Trophoblast cell (in vitro differentiated cells and primary cell): ENCODE measurements at regions not wholly inside any gene's neighbourhood (a gene's known extent, or its start where the extent isn't known, plus 50 kb on each side); places are given as distances from the start of the nearest gene placed in this dataset.
A peak's percentile ranks its signal among the peaks of the same experiment; 100 is the strongest.

Source experiments
- DNase-seq, 2 donors: peaks; one replicate each; pipeline ENCODE4 v3.0.0-alpha.2; 2016
- H2AFZ ChIP-seq: 2 replicates; pipeline ENCODE4 v1.6.1; 2013; ENCODE audit warnings: low read length, moderate library complexity, mild to moderate bottlenecking; ENCODE audit not compliant: insufficient read depth, poor library complexity
- H2AK5ac ChIP-seq: 2 replicates; pipeline ENCODE4 v1.6.1; 2013; ENCODE audit warnings: mild to moderate bottlenecking, low read length
- H2BK120ac ChIP-seq: 2 replicates; pipeline ENCODE4 v1.6.1; 2013; ENCODE audit warnings: low read length, mild to moderate bottlenecking, moderate library complexity; ENCODE audit not compliant: insufficient read depth, poor library complexity
- H2BK12ac ChIP-seq: 2 replicates; pipeline ENCODE4 v1.6.1; 2013; ENCODE audit warnings: mild to moderate bottlenecking, low read length, moderate library complexity
- H2BK5ac ChIP-seq: 2 replicates; pipeline ENCODE4 v1.6.1; 2013; ENCODE audit warnings: low read length, low read depth, moderate library complexity, mild to moderate bottlenecking; ENCODE audit not compliant: poor library complexity
- H3K14ac ChIP-seq: 2 replicates; pipeline ENCODE4 v1.6.1; 2013; ENCODE audit warnings: mild to moderate bottlenecking, low read length
- H3K18ac ChIP-seq: 2 replicates; pipeline ENCODE4 v1.6.1; 2013; ENCODE audit warnings: mild to moderate bottlenecking, low read length
- H3K23ac ChIP-seq: 2 replicates; pipeline ENCODE4 v1.6.1; 2013; ENCODE audit warnings: low read length
- H3K27ac ChIP-seq: 2 replicates; pipeline ENCODE4 v1.5.1; 2013; ENCODE audit warnings: low read depth, mild to moderate bottlenecking, inconsistent platforms, low read length, moderate library complexity
- H3K27me3 ChIP-seq: 2 replicates; pipeline ENCODE4 v1.6.1; 2013; ENCODE audit warnings: inconsistent platforms, mild to moderate bottlenecking, low read length, moderate library complexity; ENCODE audit not compliant: insufficient read depth
- H3K36me3 ChIP-seq, 2 experiments: 1 replicate in 1 of 2; 2 replicates in 1 of 2; pipeline ENCODE4 v1.6.1; 2013; ENCODE audit warnings: low read length in 2 of 2, mild to moderate bottlenecking in 2 of 2, moderate library complexity in 1 of 2; ENCODE audit not compliant: insufficient read depth in 2 of 2, control insufficient read depth in 1 of 2
- H3K4ac ChIP-seq: 2 replicates; pipeline ENCODE4 v1.6.1; 2013; ENCODE audit warnings: low read depth, mild to moderate bottlenecking, low read length, moderate library complexity
- H3K4me1 ChIP-seq, 2 experiments: 1 replicate in 1 of 2; 2 replicates in 1 of 2; pipeline ENCODE4 v1.6.1; 2013; ENCODE audit warnings: low read length in 2 of 2, mild to moderate bottlenecking in 2 of 2, moderate library complexity in 1 of 2; ENCODE audit not compliant: insufficient read depth in 2 of 2, control insufficient read depth in 1 of 2
- H3K4me2 ChIP-seq: 2 replicates; pipeline ENCODE4 v1.6.1; 2013; ENCODE audit warnings: inconsistent platforms, mild to moderate bottlenecking, low read length, moderate library complexity
- H3K4me3 ChIP-seq: 2 replicates; pipeline ENCODE4 v1.5.1; 2013; ENCODE audit warnings: mild to moderate bottlenecking, low read depth, low read length, inconsistent platforms
- H3K79me1 ChIP-seq: one replicate; pipeline ENCODE4 v1.6.1; 2013; ENCODE audit warnings: low read length
- H3K79me2 ChIP-seq: 2 replicates; pipeline ENCODE4 v1.6.1; 2013; ENCODE audit warnings: low read length, mild to moderate bottlenecking; ENCODE audit not compliant: control insufficient read depth, insufficient read depth, poor library complexity
- H3K9ac ChIP-seq: 2 replicates; pipeline ENCODE4 v1.6.1; 2013; ENCODE audit warnings: mild to moderate bottlenecking, low read length
- H3K9me3 ChIP-seq: 2 replicates; pipeline ENCODE4 v1.6.1; 2013; ENCODE audit warnings: low read depth, mild to moderate bottlenecking, control low read depth, inconsistent platforms, low read length; ENCODE audit not compliant: insufficient read depth
- H4K12ac ChIP-seq: 2 replicates; pipeline ENCODE4 v1.6.1; 2013; ENCODE audit warnings: low read depth, mild to moderate bottlenecking, low read length, moderate library complexity
- H4K8ac ChIP-seq: 2 replicates; pipeline ENCODE4 v1.6.1; 2013; ENCODE audit warnings: low read depth, mild to moderate bottlenecking, low read length, moderate library complexity
- H4K91ac ChIP-seq: one replicate; pipeline ENCODE4 v1.6.1; 2013; ENCODE audit warnings: low read depth, mild to moderate bottlenecking, low read length, moderate library complexity
- WGBS: extraction: QIAGEN DNeasy Blood & Tissue Kit; methylation state at CpG from one replicate; pipeline ENCODE4 v1.1.7; 2013; ENCODE audit warnings: missing lambda C conversion rate; ENCODE audit not compliant: insufficient read length, insufficient coverage; ENCODE audit errors: extremely low coverage; 5-methylcytosine and 5-hydroxymethylcytosine counted together

DNA sequence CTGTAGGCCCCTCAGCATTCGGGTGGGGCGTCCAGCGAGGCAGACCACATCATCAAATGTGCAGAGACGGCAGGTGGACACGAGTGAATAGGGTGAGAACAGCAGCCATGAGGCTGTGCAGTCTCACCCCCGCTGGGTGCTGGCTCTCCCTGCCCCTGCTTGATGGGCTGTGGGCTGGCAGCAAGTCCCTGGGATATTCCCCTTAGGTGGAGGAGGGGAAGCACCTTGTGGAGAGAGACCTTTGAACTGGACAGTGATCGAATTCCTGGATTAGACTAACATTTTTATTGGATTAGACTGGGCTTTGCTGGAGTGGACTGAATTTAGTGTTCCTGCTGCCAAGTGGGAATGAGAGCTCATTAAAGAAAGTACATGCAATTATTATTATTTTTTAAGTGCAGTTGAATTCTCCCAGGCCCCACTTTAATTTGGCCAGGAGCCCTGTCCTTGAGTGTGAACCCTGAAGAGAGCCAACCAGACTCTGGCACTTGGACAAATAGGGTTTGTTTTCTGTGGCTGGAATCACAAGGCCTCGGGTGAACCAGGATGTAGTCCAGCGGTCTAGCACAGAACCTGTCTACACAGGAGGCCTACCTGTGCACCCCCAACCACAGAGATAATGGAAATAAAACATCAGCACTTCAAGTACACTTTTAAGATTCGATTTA is 193.1 kb downstream of the ABHD5 start:
- Histone ChIP-seq H2BK12ac (no peak overlapping the region), H3K9ac (no peak overlapping the region), H3K79me2 (no peaks in the 10 kb centered on the region), H4K12ac (no peak overlapping the region), H3K36me3 (no peaks in the 10 kb centered on the region), H3K4me1 (peaks cover 0 to 2% of the 10 kb centered on the region in 2 experiments), H3K79me1 (no peaks in the 10 kb centered on the region), H2BK5ac (no peak overlapping the region), H3K4me3 (no peak overlapping the region), H4K8ac (no peak overlapping the region), H3K9me3 (no peaks in the 10 kb centered on the region), H2AFZ (no peak overlapping the region), H3K27ac (no peak overlapping the region), H2BK120ac (no peak overlapping the region), H3K23ac (no peak overlapping the region), H3K4me2 (no peak overlapping the region), H3K4ac (no peak overlapping the region), H4K91ac (no peak overlapping the region), H2AK5ac (no peak overlapping the region), H3K14ac (no peak overlapping the region), H3K27me3 (no peaks in the 10 kb centered on the region), H3K18ac (no peak overlapping the region)
- no CpG with 5 or more reads among the region's 10 CpGs for WGBS
- no peak for DNase-seq

DNA sequence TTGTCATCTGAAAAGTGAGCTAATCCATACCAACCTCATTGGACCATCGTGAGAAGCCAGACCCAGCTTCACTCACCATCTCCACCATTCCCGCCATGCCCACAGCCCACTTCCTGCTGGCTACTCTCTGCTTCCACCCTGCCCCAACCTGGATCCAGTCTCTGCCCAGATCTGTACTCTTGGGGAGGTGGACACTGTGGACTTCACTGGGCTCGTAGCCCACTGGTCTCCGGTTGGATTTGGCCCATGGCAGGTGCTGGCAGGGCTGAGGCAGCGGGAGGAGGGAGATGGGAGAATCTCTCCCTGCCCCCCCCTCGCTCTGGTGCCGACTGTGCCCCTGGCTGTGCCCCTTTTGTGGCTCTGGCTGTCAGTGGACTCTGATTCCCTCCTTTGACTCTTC is 193.8 kb downstream of the ABHD5 start:
- H3K79me2 ChIP-seq, result no peaks in the 10 kb centered on the region
- no peaks in the 10 kb centered on the region for H3K36me3 ChIP-seq
- no CpG with 5 or more reads among the region's 7 CpGs for WGBS
- no peak overlapping the region for H3K4ac ChIP-seq
- H3K14ac ChIP-seq, result no peak overlapping the region
- no peak overlapping the region for H3K27ac ChIP-seq
- no peak overlapping the region for H4K12ac ChIP-seq
- no peak overlapping the region for H2AFZ ChIP-seq
- no peak overlapping the region for H2AK5ac ChIP-seq
- no peaks in the 10 kb centered on the region for H3K79me1 ChIP-seq
- no peak overlapping the region for H3K23ac ChIP-seq
- no peaks in the 10 kb centered on the region for H3K9me3 ChIP-seq
- no peak overlapping the region for H3K18ac ChIP-seq
- H3K4me1 ChIP-seq, result no peaks in the 10 kb centered on the region
- no peak overlapping the region for H2BK12ac ChIP-seq
- H4K91ac ChIP-seq, result no peak overlapping the region
- no peak overlapping the region for H2BK5ac ChIP-seq
- H2BK120ac ChIP-seq, result no peak overlapping the region
- DNase-seq, result no peak
- H3K9ac ChIP-seq, result no peak overlapping the region
- H3K27me3 ChIP-seq, result no peaks in the 10 kb centered on the region
- H4K8ac ChIP-seq, result no peak overlapping the region
- H3K4me2 ChIP-seq, result no peak overlapping the region
- H3K4me3 ChIP-seq, result no peak overlapping the region

DNA sequence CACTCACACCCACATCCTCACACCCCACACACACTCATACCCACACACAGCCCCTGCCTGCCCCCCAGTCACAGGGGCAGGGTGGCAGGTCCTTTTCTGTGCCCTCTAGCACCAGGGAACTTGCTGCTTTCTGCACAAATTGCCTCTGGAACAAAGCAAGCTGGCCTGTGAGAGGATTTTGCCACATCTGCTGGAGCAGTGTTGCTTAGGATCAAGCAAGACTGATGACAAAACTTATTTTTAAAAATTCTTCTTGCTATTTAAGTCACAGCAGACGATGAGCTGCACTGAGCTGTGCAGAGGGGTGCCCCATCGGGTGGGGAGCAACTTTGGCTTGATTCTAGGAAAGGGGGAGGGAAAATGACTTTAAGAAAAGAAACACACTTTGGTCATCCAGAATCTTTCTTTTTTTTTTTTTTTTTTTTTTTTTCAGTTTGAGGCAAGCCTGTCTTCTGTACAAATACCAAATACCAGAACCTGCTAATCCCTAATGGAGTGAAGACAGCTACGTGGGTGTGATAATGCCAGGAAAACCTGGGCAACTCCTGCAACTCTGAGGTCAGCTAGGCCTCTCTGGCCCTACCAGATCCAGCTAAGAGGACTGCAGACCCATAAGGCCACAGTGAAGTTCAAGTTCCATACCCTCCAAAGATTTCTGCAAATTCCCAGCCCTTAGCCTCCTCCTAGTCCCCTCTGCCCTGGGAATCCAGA is 195.3 kb downstream of the ABHD5 start:
- Histone ChIP-seq H3K27me3 (no peaks in the 10 kb centered on the region), H3K79me2 (no peaks in the 10 kb centered on the region), H2BK5ac (no peak overlapping the region), H3K36me3 (no peaks in the 10 kb centered on the region), H3K4me2 (no peak overlapping the region), H4K91ac (no peak overlapping the region), H3K9me3 (no peaks in the 10 kb centered on the region), H2BK120ac (no peak overlapping the region), H2AK5ac (no peak overlapping the region), H3K9ac (peak overlapping the region; percentile 8), H3K23ac (no peak overlapping the region), H3K18ac (no peak overlapping the region), H3K4ac (no peak overlapping the region), H3K4me1 (no peaks in the 10 kb centered on the region), H2BK12ac (no peak overlapping the region), H3K79me1 (no peaks in the 10 kb centered on the region), H4K8ac (no peak overlapping the region), H3K4me3 (no peak overlapping the region), H3K14ac (no peak overlapping the region), H2AFZ (no peak overlapping the region), H4K12ac (no peak overlapping the region), H3K27ac (no peak overlapping the region)
- no CpG with 5 or more reads among the region's 3 CpGs for WGBS
- no peak for DNase-seq

DNA sequence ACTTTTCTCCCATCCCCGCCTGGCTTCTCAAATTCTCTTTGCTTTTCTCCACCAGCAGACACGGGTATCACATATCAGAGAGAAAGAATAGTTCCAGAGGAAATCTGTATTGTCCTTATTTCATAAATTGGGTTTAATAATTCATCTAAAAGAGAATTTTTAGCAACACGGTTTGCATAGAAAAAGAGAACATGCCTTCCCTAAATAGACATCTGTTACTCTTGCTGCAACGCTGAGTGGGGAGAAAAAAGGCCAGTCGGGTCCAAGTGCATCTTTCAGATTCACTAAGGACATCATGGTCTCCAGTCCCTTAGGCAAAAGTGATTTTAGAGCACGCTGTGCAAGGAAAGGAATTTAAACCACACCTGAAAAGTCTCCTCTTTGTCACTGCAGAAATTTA is 201.3 kb downstream of the ABHD5 start:
- peaks cover 3% of the 10 kb centered on the region for H3K79me1 ChIP-seq
- no peaks in the 10 kb centered on the region for H3K79me2 ChIP-seq
- no peak overlapping the region for H4K91ac ChIP-seq
- no peak overlapping the region for H2BK5ac ChIP-seq
- H3K36me3 ChIP-seq, result no peaks in the 10 kb centered on the region
- H3K23ac ChIP-seq, result no peak overlapping the region
- H3K14ac ChIP-seq, result no peak overlapping the region
- H3K4me1 ChIP-seq, result peaks cover 3 to 5% of the 10 kb centered on the region in 2 experiments
- no peak overlapping the region for H3K4me3 ChIP-seq
- H3K18ac ChIP-seq, result no peak overlapping the region
- no peak overlapping the region for H2AK5ac ChIP-seq
- no peak overlapping the region for H2AFZ ChIP-seq
- H4K8ac ChIP-seq, result no peak overlapping the region
- no peak overlapping the region for H3K4ac ChIP-seq
- H3K27me3 ChIP-seq, result no peaks in the 10 kb centered on the region
- no peak overlapping the region for H3K4me2 ChIP-seq
- DNase-seq, result no peak
- no peak overlapping the region for H3K9ac ChIP-seq
- no peak overlapping the region for H2BK120ac ChIP-seq
- no CpG with 5 or more reads among the region's 6 CpGs for WGBS
- no peak overlapping the region for H4K12ac ChIP-seq
- H2BK12ac ChIP-seq, result no peak overlapping the region
- H3K27ac ChIP-seq, result no peak overlapping the region
- peaks cover 2% of the 10 kb centered on the region for H3K9me3 ChIP-seq
